Activated CD8-positive, alpha-beta memory T cell treated with anti-CD3 and anti-CD28 coated beads, Interleukin-2, amount 50 U/mL, for 1 hour (primary cell): ENCODE measurements at regions not wholly inside any gene's neighbourhood (a gene's known extent, or its start where the extent isn't known, plus 50 kb on each side); places are given as distances from the start of the nearest gene placed in this dataset.

Experiments used
- DNase-seq: peaks from one replicate; pipeline ENCODE4 v3.0.0-alpha.2; 2020; ENCODE audit errors: extremely low read depth

- no peak for DNase-seq
These were observed 161.0 kb upstream of the PMFBP1 start for GRCh38 chr16:72332926-72333325.

GRCh38 chr16:72324578-72324977, 152.6 kb upstream of the PMFBP1 start:
- no peak for DNase-seq

DNA sequence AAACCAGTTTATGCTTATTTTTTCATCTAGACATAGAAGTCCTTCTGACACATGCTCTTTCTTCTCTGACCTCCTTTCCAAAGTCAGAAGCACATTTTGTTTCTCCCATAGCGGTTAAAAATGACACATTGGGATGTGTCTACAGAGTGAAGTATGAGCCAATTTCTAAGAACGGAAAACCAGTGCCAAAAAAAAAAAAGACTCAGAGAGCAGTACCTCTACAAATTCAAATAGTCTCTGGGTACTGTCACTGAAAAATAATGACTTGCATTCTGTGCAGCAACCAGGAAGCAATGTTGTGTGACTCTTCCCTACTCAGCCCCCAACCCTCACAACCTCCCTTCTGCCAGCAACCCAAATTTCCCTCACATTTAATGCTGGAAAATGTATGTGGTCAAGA, 145.5 kb upstream of the PMFBP1 start:
- DNase-seq = no peak

DNA sequence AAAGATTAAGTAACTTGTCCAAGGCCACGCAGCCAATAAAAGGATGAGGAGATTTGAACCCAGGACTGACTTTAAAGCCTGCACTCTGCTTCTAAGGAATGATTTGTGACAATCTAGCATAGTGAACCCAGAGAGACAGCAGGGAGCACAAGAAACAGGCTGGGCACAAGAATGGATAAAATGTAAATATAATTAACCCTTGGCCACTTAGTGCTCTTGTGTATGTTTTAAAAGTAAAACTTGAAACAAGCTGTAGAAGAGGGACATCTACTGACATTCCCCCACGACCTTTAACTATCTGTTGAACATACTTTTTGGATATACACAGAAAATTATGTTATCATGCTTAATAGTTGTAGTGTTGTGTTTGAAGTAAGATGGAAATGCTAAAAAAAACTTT, 141.9 kb upstream of the PMFBP1 start:
- no peak for DNase-seq

GRCh38 chr16:72312828-72313227, 140.9 kb upstream of the PMFBP1 start:
- no peak for DNase-seq

DNA sequence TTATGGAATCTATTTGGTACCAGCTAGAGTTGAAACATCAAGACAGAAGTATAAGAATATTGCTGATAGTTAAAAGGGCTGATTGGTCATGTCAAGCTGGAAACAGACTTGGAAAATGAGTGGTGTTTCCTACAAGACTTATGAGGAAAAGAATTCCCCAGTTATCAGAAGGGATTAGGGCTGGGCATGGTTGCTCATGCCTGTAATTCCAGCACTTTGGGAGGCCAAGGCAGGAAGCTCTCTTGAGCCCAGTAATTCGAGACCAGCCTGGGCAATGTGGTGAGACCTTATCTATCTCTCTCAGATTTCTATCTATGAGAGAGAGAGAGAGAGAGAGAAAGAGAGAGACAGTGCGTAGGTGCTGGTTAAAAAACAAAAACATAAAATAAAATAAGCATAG, 139.5 kb upstream of the PMFBP1 start:
- no peak for DNase-seq

DNA sequence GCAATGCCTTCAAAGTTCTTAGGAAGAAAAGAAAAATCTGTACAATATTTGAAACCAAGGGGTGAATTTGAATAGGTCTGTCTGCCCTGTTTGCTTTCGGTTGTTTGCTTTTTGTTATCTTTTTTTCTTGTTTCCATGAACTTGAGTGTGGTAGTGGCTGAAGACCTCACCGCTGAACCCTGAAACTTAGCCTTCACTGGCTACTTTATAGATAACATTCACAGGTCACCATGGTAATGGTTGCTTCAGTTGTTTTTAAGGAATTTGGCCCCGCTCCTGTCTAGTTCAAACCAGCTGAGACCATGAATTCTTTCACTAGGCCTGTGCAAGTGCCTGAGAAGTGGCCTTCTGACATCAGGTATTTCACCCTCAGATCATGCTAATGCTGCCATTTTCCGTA, 137.0 kb upstream of the PMFBP1 start:
- no peak for DNase-seq

DNA sequence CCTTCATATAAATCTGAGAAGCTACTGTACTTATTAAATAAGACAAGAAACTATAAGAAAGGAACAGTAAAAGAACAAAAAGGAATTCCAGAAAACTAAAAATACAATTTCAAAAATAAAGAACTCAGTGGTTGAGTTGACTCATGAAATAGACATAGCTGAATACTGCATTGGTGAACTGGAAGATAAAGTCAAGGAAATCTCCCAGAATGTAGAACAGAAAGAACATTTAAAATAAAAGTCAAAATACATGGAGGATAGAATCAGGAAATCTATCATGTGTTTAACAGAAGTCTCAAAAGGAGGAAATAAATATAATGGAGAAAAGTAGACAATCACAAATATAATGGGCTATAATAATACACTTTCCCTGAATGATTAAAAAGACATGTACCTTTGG, 136.4 kb upstream of the PMFBP1 start:
- DNase-seq = no peak

DNA sequence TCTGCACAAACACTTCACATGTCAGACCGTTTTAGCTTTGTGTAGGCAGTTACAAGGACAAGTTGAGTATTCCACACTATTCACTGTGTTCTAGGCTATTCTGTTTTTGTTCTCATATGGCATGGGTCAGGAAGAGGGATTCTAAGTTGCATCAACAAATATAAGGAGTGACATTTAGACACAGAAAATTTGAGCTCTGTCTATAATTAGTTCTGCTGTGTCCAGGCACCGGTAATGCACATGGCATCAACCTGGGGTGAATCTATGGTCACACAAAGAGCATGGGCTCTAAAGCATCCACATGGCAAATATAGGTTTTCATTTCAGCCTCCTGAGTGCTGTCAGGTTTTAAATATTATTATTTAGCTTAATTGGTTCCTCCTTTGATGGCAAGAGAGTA, 130.4 kb upstream of the PMFBP1 start:
- no peak for DNase-seq

DNA sequence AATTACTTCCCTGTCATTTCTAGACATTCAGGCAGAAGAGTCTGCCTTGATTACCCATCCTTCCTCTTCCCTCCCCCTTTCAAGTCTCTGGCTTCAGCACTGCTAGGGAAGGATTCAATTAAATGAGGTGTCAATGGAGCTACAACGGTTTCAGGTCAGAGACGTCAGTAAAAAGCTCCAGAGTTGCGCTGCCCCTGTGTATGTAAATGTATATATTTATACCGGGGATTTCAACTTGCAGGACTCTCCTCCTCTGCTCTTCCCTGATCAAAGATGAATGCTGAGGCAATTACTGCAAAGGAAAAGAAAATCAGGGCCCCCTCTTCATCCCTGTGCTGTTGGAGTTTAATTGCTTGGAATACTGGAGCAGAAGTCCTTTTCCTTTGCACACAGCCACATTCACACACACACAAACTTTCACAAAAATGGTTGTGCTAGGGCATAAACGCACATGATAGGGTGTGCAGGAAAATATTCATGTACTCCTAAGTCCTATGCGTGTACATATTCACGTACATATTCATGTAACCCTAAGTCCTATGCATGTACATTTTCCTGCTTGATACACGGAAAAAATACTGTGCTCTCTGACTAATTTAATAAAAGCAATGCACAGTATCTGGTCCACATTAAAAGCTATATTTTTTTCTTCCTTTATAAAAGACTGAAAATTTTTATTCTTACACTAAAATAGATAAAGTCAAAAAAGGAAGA, 129.7 kb upstream of the PMFBP1 start:
- no peak for DNase-seq

GRCh38 chr16:72300892-72301291, 128.9 kb upstream of the PMFBP1 start:
- DNase-seq = no peak

DNA sequence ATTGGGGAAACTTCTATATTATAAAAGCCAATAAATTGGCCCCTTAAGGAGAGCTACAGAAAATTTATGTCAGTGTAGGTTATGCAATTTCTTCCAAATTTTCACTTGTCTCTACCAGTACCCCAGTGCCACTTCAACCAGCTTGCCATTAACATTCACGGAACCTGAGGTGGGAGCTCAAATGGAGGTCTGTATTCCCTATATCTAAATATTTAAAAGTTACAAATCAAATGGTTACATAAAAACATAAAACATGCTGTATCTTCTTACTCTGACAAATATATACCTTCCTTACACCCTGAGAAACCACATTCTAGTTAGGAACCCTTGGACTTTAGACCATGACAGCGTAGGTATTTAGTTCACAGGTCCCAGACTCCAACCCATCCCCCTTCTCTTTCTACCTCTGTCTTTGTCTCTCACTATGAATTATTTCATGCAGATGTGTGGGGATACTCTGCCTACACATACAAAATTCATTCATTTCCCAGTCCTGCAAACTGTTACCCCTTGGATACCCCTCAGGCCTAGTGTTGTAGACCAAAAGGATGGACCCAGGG, 127.8 kb upstream of the PMFBP1 start:
- no peak for DNase-seq

- no peak for DNase-seq
These were observed 127.0 kb upstream of the PMFBP1 start for GRCh38 chr16:72298961-72299360.

- DNase-seq = no peak
These were observed 124.0 kb upstream of the PMFBP1 start for GRCh38 chr16:72295914-72296313.

- no peak for DNase-seq
These were observed 119.6 kb upstream of the PMFBP1 start for GRCh38 chr16:72291531-72291981.

DNA sequence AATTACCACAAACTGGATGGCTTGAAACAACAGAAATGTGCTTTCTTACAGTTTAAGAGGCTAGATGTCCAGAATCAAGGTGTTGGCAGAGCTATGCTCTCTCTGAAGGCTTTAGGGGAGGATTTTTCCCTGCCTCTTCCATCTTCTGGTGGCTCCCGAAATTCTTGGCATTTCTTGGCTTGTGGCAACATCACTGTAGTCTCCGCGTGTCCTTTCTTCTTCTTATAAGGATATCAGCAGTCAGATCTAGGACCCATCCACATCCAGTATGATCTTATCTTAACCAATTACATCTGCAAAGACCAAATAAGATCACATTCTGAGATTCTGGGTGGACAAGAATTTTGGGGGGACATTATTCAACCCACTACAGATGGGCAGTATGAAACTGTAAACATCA, 119.2 kb upstream of the PMFBP1 start:
- no peak for DNase-seq

DNA sequence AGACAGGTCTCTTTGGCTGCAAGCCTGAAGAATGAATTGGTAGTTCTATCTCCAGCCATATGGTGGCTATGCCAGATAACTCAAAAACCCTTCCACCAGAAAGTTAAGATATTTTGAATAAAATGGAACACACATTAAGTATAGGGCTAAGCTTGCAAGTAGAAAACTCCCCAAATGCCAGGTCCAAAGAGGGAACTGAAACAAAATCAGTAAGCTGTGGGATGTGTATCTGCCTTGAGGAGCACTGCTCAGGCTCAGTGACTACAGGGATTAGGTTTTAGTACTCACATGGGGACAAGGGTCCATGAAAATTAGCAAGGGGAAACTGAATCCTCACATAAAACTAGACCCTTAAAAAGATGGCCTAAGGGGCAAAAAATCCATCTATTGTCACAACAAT, 115.7 kb upstream of the PMFBP1 start:
- DNase-seq = no peak

GRCh38 chr16:72286936-72287620, 115.1 kb upstream of the PMFBP1 start:
- no peak for DNase-seq

DNA sequence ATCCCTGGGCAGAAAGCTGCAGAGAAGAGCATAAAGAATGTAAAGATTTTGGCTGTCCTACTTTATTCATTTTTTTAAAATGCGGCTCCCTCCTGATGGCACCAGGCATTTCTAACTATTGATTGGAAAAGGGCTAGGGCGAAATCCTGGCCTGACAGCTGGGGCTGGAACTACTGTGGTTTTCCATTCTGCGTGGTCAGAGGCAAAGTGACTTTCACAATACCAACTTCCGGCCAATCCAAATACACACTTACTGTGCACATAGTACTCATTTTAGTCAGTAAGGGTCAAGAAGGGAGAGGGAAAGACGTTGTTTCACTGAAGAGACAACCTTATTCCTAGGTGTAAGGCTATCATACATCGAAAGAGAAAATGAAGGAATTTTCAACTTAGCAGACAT, 113.8 kb upstream of the PMFBP1 start:
- DNase-seq = no peak

- no peak for DNase-seq
These were observed 113.4 kb upstream of the PMFBP1 start for GRCh38 chr16:72285324-72285723.

- DNase-seq = no peak
These were observed 112.3 kb upstream of the PMFBP1 start for GRCh38 chr16:72284042-72284789.

GRCh38 chr16:72282362-72282761, 110.4 kb upstream of the PMFBP1 start:
- DNase-seq = no peak

DNA sequence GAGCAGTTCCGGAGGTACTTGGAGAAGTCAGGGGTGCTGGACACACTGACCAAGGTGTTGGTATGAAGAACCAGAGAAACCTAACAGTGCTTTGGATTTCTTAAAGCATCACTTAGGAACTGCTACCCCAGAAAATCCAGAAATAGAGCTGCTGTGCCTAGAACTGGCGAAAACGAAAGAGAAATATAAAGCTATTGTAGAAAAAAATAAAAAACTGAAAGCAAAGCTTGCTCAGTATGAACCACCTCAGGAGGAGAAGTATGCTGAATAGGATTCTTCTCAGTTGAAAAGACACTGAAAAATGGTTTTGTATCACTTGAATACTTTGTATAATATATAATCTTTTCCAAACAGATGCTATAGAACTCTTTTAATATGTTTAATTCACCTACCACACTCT, 106.3 kb upstream of the PMFBP1 start:
- DNase-seq = no peak
